GM18526 (cell line): ENCODE measurements at regions not wholly inside any gene's neighbourhood (a gene's known extent, or its start where the extent isn't known, plus 50 kb on each side); places are given as distances from the start of the nearest gene placed in this dataset.

Source experiments
- POLR2A ChIP-seq: IDR thresholded peaks from 3 replicates; pipeline ENCODE4 v1.6.1; 2011; ENCODE audit not compliant: insufficient read length; ENCODE audit errors: extremely low read depth

DNA sequence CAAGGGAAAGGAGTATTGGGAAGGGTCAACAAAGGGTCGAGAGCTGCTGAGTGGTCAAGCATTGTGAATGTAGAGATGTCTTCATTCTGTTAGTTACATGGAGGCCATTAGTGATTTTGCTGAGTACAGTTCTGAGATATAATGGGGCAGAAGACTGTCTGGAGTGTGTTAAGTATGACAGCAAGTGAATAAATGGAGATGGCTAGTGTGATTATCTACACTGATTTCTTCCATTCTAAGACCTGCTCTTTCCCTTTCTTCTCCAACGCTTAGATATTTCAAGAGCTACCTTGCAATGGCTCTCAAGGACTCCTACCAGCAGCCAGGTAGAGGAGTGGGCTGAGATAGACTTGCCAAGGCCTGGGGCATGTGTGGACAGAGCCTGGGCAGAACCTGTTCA is 216.5 kb downstream of the MFSD1 start:
- TF ChIP-seq POLR2A = no peak

DNA sequence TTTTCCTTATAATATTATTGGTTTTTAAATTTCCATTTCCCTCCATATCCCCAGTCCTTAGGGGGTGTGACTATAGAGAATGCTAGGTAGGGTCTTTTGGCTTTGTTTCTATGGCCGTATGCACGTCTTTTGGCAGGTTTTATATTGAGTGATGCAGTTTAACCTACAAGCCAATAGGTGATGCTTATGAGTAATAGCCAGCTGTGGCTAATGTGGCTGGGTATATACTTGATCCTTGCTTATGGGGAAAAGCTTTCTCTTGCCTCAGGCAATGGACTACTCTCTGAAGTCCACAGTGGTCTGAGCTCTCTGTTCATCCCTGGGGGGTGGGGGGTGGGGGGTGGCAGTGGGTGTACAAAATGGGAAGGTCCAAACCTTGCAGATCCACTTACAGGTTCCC is 223.9 kb downstream of the MFSD1 start:
- TF ChIP-seq POLR2A = no peak

DNA sequence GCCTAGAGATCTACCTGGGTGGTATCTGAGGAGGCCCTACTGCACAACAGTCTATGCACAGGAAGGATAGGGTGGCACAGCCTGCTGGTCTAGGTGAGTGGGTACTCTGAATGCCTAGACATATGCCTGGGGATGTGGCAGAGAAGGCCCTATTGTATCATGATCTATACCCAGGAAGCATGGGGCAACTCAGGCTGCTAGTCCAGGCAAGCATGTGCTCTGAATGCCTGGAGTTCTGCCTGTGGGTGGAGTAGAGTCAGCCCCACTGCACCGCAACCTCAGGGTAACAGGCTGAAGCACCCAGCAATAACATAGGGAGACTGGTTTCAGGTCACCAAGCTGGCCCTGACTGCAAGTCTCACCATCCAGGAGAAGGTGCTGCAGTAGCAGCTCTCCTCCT is 224.7 kb downstream of the MFSD1 start:
- TF ChIP-seq POLR2A = no peak

DNA sequence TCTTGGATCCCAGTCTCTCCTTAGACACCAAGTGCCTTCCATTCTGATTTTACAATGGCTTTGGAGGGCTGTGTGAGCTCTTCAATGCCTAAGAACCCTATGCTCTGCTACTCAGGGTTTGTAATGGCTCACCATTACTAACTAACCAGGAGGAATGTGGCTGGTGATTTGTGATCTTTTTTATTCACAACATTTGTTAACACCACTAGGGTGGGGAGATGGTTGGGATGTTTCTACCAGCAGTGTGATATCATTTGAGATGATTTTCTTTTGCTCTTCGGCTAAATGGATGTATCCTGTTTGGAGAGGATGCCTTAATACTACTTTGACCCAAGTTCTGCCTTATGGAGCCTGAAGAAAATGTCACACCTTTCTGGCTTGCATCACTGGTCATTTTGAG is 226.9 kb downstream of the MFSD1 start:
- no peak for TF ChIP-seq POLR2A

DNA sequence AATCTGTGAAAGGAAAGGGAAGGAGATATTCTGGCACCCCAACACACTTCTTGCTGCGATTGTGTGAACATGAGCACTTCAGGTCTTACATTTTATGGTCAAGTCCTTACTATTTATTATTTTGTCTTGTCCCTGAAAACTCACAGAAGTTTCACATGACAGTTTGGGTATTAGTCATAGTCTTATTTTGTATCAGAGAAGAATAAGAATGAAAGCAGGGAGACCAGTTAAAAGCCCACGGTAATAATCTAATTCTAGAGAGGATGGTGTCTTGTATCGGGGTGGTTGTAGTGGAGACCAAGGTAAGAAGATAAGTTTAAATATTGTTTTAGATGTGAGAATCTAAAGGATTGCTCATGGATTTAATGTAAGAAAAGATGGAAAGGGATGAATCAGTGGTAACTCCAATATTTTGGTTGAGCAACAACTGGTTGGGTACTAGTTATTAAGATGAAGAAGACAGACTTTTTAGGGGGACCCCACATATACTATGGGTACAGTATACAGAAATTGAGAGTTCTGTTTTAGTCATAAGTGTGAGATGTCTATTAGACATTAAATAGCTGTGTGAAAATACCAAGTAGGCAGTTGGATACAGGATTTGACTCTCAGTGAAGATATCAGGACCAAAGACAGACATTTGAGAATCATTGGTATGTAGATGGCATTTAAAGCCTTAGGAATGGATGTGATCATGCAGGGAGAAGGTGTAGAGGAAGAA is 227.6 kb downstream of the MFSD1 start:
- no peak for TF ChIP-seq POLR2A

DNA sequence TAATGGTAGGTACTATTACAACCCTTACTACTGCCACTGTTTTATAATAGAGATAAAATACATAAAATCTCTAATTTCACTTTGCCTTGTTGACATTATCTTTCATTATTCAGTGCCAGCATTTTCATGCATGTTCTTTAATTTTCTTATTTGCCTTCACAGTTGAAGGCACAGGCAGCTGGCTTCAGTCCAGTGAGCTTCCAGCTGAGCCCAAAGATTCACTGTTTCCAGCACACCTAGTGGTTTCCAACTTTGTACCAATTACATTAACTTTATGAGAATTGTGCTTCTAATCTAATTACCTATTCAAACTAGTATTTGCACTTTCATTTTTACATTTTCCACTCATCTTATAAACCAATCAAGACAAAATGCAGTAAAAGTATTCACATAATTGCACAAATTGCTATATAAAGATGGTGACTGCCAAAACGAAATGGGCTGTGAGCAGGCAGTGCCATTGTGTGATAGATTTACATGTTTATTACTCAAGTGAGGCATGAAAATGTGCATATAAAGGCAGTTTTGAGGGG is 228.3 kb downstream of the MFSD1 start:
- TF ChIP-seq POLR2A = no peak

DNA sequence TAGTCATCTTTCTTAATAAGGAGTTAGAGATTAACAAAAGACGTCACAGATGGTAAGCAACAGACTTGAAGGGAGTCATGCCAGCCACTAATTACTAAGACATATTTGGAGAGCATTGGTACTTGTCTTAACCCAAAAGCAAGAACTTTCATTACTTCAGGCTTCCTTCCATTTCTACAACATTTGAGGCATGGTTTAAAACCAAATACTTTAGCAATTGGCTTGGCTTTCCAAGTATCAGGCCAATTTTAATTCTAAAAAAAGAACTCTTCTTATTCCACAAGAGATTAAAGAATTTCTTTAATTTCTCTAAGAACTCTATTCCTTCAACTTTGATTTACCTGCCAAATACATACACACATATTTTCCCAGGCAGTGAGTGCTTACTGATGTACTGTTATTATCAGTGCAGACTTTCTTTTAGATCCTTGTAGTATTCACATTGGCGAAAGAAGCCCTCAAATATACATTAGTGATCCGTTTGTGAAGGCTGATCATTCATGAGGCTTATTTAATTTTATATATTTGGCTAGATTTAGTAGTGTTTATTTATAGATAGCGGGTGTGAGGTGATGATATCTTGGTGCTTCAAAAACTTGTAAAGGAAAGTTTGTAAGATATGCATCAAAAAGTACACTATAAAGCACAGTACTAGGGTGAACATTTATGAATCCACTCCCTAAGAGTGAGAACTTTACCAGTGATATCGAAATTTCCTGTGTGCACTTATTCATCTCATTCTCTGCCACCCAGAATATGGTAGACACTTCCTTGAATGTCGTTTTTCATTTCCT is 229.2 kb downstream of the MFSD1 start:
- no peak for TF ChIP-seq POLR2A

DNA sequence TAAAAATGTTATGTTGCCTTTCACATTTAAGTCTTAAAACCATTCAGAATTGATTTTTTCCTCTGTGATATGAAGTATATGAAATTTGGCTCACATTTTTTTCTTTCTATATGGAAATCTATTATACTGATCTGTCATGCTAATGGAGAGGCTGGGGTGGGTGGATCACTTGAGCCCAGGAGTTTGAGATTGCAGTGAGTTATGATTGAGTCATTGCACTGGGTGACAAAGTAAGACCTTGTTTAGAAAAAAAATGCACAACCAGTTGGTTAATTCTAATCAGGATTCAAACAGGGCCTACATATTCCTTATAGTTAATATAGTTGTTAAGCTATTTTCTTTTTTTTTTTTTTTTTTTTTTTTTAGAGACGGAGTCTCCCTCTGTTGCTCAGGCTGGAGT is 230.5 kb downstream of the MFSD1 start:
- TF ChIP-seq POLR2A = no peak

DNA sequence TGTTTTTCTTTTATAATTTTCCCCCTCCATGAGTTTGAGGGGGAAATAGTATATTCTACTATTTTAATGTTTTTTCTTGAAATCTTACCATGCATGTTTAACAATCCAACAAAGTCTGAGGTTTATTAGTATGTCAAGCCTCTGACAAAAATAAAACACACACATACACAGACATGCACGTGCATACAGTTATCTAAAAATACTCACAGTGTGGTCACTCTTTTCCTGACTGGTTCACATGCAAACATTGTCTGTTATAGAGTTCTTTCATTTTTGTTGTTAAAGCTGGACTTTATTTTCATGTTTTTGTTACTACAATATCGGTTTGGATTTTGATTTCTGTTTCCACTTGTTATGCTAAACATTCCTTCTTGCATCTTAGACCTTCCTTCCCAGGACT is 236.6 kb downstream of the MFSD1 start:
- TF ChIP-seq POLR2A = no peak

DNA sequence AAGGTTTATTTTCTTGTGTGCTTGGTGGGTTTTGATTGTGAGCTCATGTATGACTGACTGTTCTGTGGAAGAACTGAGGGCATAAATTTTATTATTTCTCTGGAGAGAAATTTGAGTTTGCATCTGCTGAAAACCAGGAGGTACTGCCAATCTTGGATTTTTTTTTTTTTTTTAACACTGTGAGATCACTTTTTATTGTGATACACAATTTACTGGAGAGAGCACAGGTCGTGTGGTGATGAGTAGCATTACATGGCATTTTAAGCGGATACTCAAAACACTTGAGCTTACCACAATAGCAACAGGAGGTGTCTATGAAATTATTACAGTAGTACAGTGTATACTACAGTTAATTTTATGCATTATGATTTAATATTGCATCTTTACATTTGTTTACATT is 237.4 kb downstream of the MFSD1 start:
- no peak for TF ChIP-seq POLR2A

DNA sequence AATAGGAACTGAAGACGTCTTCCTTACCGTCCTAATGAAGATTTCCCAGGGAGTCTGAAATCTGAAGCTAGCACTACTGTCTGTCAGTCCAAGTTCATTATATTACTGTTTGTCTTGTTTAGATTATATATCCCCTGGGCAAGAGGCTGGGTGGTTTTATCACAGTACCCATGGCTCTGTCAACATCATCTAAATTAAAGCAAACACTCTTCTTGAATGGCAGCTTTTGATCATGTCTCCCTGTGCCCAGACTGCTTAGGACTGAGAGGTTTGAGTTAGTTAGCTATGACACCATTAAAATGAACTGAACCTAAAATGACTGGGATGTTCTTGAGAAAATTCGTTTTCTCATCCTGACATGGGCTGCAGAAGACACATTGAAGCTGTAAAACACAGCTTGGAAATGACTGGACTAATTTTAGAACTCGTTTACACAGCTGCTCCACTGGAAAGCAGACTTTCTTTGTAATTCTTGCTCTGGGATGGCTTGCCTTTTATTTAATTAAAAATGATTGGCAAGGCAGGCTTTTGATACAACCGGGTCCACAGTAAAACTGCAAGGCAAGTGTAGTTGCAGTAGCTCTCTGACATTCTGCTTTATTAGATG is 243.5 kb downstream of the MFSD1 start:
- no peak for TF ChIP-seq POLR2A

DNA sequence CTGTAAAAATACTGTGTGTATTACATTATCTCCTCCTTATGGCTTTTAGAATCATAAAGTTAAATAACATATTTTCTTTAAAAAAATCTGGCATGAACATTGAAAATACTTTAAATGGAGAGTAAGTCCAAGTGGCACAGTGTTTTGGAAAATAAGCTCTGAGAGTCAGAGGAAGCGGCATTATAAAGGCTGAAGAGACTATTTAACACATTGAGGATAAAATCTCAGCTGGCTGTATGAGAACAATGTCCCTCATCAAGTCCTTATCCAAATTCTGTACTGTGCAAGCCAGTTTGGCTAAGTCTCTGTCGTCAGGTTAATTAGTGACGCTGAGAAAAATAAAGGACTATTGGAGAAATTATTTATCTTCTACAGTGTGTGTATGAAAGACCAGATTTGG is 245.5 kb downstream of the MFSD1 start:
- no peak for TF ChIP-seq POLR2A

DNA sequence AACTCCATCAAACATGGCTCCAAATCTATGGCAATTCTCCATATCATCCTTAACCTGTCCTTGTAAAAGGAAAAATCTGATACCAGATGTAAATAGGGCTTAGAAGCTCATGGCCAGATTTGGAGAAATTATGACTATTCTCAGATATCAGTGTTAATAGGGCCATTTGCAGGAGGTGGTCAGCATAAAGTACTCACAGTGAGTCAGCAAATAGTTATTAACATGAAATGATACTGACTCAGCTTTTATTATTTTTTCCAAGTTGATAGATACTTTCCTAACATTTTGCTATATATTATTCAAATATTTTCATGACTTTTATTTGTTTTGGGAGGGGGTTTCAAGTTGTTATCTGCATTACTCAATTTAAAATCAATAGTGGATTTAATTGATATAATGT is 255.8 kb downstream of the MFSD1 start:
- no peak for TF ChIP-seq POLR2A

DNA sequence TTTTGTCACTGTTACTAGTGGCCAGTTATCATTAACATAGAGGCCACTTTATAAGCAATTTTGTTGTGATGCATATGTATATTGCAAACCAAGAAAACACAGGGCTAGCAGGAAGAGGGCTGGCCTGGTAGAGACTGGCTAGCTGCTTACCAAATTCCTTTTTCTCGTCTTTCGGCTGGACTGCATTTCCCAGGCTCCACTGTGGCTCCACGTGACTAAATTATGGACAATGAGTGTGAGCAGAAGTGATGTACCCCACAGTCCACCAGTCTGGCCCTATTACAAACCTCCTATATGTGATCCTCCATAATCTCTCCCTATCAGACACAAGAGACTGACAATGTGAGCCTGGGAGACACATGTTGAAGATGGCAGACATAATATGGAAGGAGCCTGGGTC is 257.0 kb downstream of the MFSD1 start:
- no peak for TF ChIP-seq POLR2A

DNA sequence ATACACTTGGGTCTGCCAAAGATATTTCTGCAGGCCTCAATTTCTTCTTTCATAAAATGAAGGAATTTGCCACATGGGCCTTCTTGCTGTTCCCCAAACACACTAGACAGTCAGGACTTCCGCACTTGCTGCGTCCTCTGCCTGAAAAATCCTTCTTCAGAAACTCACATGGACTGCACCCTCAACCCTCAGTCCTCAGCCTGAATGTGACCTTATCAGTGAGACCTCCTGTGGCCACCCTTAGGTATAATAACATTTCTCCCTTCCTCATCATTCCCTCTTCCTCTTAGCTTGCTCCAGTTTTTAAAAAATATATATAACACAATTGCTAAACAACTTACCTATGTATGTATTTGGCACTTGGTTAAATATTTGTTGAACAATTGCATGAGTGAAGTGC is 257.5 kb downstream of the MFSD1 start:
- TF ChIP-seq POLR2A = no peak
